Progenitor cell of endocrine pancreas (in vitro differentiated cells): ENCODE measurements at regions not wholly inside any gene's neighbourhood (a gene's known extent, or its start where the extent isn't known, plus 50 kb on each side); places are given as distances from the start of the nearest gene placed in this dataset.
A peak's percentile ranks its signal among the peaks of the same experiment; 100 is the strongest.

ENCODE experiments used
- DNase-seq: peaks from one replicate; pipeline ENCODE4 v3.0.0; 2021; ENCODE audit warnings: low spot score; ENCODE audit not compliant: unreplicated experiment
- H3K27ac Mint-ChIP-seq: 2 replicates; pipeline ENCODE4 v1.8.0; 2021; ENCODE audit warnings: mild to moderate bottlenecking, moderate library complexity, mixed read lengths
- H3K27me3 Mint-ChIP-seq: 2 replicates; pipeline ENCODE4 v1.8.0; 2021; ENCODE audit warnings: mixed read lengths
- H3K36me3 Mint-ChIP-seq: 2 replicates; pipeline ENCODE4 v1.8.0; 2022; ENCODE audit warnings: mixed read lengths; ENCODE audit not compliant: insufficient read depth
- H3K4me1 Mint-ChIP-seq: 2 replicates; pipeline ENCODE4 v1.8.0; 2021; ENCODE audit warnings: low read depth, mixed read lengths
- H3K4me3 Mint-ChIP-seq: 2 replicates; pipeline ENCODE4 v1.8.0; 2021; ENCODE audit warnings: low read depth, mild to moderate bottlenecking, moderate library complexity, mixed read lengths
- H3K9me3 Mint-ChIP-seq: 2 replicates; pipeline ENCODE4 v1.8.0; 2021; ENCODE audit warnings: low read depth, mixed read lengths
- CTCF ChIP-seq: fragments of 200-600 bp; sonication (generic); IDR thresholded peaks from one replicate; pipeline ENCODE4 v1.5.0; 2021; ENCODE audit warnings: antibody characterized with exemption, mild to moderate bottlenecking; ENCODE audit not compliant: unreplicated experiment

GRCh38 chr7:12488341-12488740, 82.2 kb upstream of the SCIN start:
- Mint-ChIP-seq H3K27ac (no peak overlapping the region), H3K27me3 (no peaks in the 10 kb centered on the region), H3K4me3 (no peak overlapping the region), H3K36me3 (no peaks in the 10 kb centered on the region), H3K4me1 (no peaks in the 10 kb centered on the region), H3K9me3 (no peaks in the 10 kb centered on the region)
- no peak for DNase-seq
- no peak for TF ChIP-seq CTCF

- Mint-ChIP-seq H3K36me3 (no peaks in the 10 kb centered on the region), H3K4me1 (no peaks in the 10 kb centered on the region), H3K4me3 (no peak overlapping the region), H3K27ac (no peak overlapping the region), H3K27me3 (no peaks in the 10 kb centered on the region), H3K9me3 (no peaks in the 10 kb centered on the region)
- no peak for DNase-seq
- TF ChIP-seq CTCF: peak; percentile 64
These were observed 80.3 kb upstream of the SCIN start for GRCh38 chr7:12490107-12490688.

- no peak for TF ChIP-seq CTCF
These were observed 79.6 kb upstream of the SCIN start for GRCh38 chr7:12490940-12491339.

GRCh38 chr7:12491526-12491925, 79.0 kb upstream of the SCIN start:
- Mint-ChIP-seq H3K36me3 (no peaks in the 10 kb centered on the region), H3K4me3 (no peak overlapping the region), H3K27ac (no peak overlapping the region), H3K4me1 (no peaks in the 10 kb centered on the region), H3K27me3 (no peaks in the 10 kb centered on the region), H3K9me3 (no peaks in the 10 kb centered on the region)
- no peak for TF ChIP-seq CTCF
- DNase-seq: no peak

More at GRCh38 chr7:12490940-12491339, 79.6 kb upstream of the SCIN start:
- Mint-ChIP-seq H3K9me3 (no peaks in the 10 kb centered on the region), H3K27me3 (no peaks in the 10 kb centered on the region), H3K4me3 (no peak overlapping the region), H3K4me1 (no peaks in the 10 kb centered on the region), H3K36me3 (no peaks in the 10 kb centered on the region), H3K27ac (no peak overlapping the region)
- DNase-seq: no peak

GRCh38 chr7:12493407-12493806, 77.1 kb upstream of the SCIN start:
- peaks cover 4% of the 10 kb centered on the region for H3K36me3 Mint-ChIP-seq
- TF ChIP-seq CTCF: no peak
- no peak overlapping the region for H3K27ac Mint-ChIP-seq
- H3K4me1 Mint-ChIP-seq: no peaks in the 10 kb centered on the region
- no peak for DNase-seq
- no peaks in the 10 kb centered on the region for H3K27me3 Mint-ChIP-seq
- no peak overlapping the region for H3K4me3 Mint-ChIP-seq
- H3K9me3 Mint-ChIP-seq: peaks cover 4% of the 10 kb centered on the region
